HUES6 (cell line): ENCODE measurements at regions not wholly inside any gene's neighbourhood (a gene's known extent, or its start where the extent isn't known, plus 50 kb on each side); places are given as distances from the start of the nearest gene placed in this dataset.

ENCODE experiments used
- H3K27ac ChIP-seq: 2 replicates; pipeline ENCODE4 v1.7.0; 2013; ENCODE audit warnings: low read depth, mild to moderate bottlenecking, low read length, inconsistent platforms
- H3K27me3 ChIP-seq: 2 replicates; pipeline ENCODE4 v1.6.1; 2013; ENCODE audit warnings: low read length; ENCODE audit not compliant: control insufficient read depth, insufficient read depth
- H3K36me3 ChIP-seq: 2 replicates; pipeline ENCODE4 v1.6.1; 2013; ENCODE audit warnings: low read length; ENCODE audit not compliant: control insufficient read depth, insufficient read depth
- H3K4me1 ChIP-seq: 2 replicates; pipeline ENCODE4 v1.6.1; 2013; ENCODE audit warnings: low read length; ENCODE audit not compliant: control insufficient read depth, insufficient read depth
- H3K4me3 ChIP-seq: 2 replicates; pipeline ENCODE4 v1.5.1; 2013; ENCODE audit warnings: low read depth, low read length
- H3K9ac ChIP-seq: one replicate; pipeline ENCODE4 v1.6.1; 2013; ENCODE audit warnings: mild to moderate bottlenecking, low read length
- H3K9me3 ChIP-seq: 2 replicates; pipeline ENCODE4 v1.6.1; 2013; ENCODE audit warnings: low read depth, low read length; ENCODE audit not compliant: control insufficient read depth, insufficient read depth

DNA sequence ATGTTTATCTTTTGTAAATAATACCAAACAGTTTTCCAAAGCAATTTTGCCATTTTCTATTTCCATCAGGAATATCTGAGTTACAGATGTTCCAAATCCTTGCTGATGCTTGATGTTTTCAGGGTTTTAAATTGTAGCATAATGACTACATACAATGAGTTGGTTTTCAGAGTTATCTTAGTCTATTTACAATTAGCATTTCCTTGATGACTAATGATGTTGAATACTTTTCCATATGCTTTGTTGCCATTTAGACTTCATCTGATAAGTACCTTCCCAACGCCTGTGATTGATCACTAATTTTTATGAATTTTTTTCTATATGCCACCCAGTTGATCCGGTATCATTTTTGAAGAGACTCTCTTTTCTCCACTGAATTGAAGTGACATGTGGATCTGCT, 102.3 kb downstream of the SLC25A46 start:
- Histone ChIP-seq H3K27ac (no peak overlapping the region), H3K9me3 (no peaks in the 10 kb centered on the region), H3K36me3 (no peaks in the 10 kb centered on the region), H3K4me1 (no peaks in the 10 kb centered on the region), H3K9ac (no peak overlapping the region), H3K27me3 (no peaks in the 10 kb centered on the region), H3K4me3 (no peak overlapping the region)

GRCh38 chr5:110842948-110843347, 104.1 kb downstream of the SLC25A46 start:
- H3K4me3 ChIP-seq: no peak overlapping the region
- H3K9me3 ChIP-seq: no peaks in the 10 kb centered on the region
- H3K9ac ChIP-seq: no peak overlapping the region
- H3K36me3 ChIP-seq: no peaks in the 10 kb centered on the region
- no peak overlapping the region for H3K27ac ChIP-seq
- H3K4me1 ChIP-seq: no peaks in the 10 kb centered on the region
- H3K27me3 ChIP-seq: no peaks in the 10 kb centered on the region

DNA sequence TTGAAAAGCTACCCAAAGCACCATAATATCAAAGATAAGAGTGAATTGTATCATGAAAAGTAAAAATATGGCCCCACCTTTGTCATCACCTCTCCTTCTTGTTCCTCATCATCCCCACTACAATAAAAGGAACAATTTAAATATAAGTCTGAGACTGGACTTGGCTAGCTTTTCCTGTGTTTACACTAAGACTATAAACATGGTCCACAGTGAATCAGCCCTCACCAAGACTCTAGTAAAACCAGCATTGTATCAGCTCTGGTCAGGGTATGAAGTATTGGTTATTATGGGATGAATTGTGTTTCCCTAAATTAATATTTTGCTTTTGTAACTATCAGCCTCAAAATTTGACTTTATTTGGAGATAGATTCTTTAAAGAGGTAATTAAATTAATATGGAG, 105.4 kb downstream of the SLC25A46 start:
- Histone ChIP-seq H3K27me3 (no peaks in the 10 kb centered on the region), H3K9me3 (peaks cover 7% of the 10 kb centered on the region; the same call in 1 of the 2 replicates), H3K4me3 (no peak overlapping the region), H3K27ac (no peak overlapping the region), H3K36me3 (no peaks in the 10 kb centered on the region), H3K4me1 (no peaks in the 10 kb centered on the region), H3K9ac (no peak overlapping the region)

- H3K4me3 ChIP-seq: no peak overlapping the region
- no peaks in the 10 kb centered on the region for H3K4me1 ChIP-seq
- H3K9me3 ChIP-seq: peaks cover 8% of the 10 kb centered on the region; the same call in 1 of the 2 replicates
- no peak overlapping the region for H3K27ac ChIP-seq
- H3K36me3 ChIP-seq: no peaks in the 10 kb centered on the region
- H3K27me3 ChIP-seq: no peaks in the 10 kb centered on the region
- H3K9ac ChIP-seq: no peak overlapping the region
Observed at GRCh38 chr5:110846398-110847001, 107.7 kb downstream of the SLC25A46 start.

DNA sequence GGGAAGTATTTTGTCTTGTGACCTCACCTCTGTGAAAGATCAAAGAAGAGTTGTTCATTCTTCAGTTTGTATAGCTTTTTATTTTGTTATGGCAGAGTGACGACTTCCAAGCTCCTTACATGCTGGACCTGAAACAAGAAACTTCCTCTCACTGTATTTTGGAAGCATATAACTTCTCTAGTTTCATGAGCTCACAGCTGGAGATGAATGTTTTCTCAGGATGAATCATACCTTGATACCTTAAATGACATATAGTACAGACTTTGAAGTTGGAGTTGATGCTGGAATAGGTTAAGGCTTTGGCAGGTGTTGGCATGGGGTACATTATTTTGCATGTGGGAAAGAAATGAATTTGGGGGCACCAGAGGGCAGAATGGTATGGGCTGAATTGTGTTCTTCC, 112.5 kb downstream of the SLC25A46 start:
- Histone ChIP-seq H3K4me1 (no peaks in the 10 kb centered on the region), H3K36me3 (no peaks in the 10 kb centered on the region), H3K27me3 (no peaks in the 10 kb centered on the region), H3K9ac (no peak overlapping the region), H3K27ac (no peak overlapping the region), H3K4me3 (no peak overlapping the region), H3K9me3 (peaks cover 8% of the 10 kb centered on the region; the same call in 1 of the 2 replicates)

GRCh38 chr5:110852053-110852452, 113.2 kb downstream of the SLC25A46 start:
- Histone ChIP-seq H3K9ac (no peak overlapping the region), H3K9me3 (peaks cover 8% of the 10 kb centered on the region; the same call in 1 of the 2 replicates), H3K27me3 (no peaks in the 10 kb centered on the region), H3K4me3 (no peak overlapping the region), H3K4me1 (no peaks in the 10 kb centered on the region), H3K36me3 (no peaks in the 10 kb centered on the region), H3K27ac (no peak overlapping the region)

GRCh38 chr5:110852541-110852940, 113.7 kb downstream of the SLC25A46 start:
- H3K4me3 ChIP-seq: no peak overlapping the region
- no peak overlapping the region for H3K9ac ChIP-seq
- no peaks in the 10 kb centered on the region for H3K27me3 ChIP-seq
- H3K36me3 ChIP-seq: no peaks in the 10 kb centered on the region
- no peak overlapping the region for H3K27ac ChIP-seq
- H3K4me1 ChIP-seq: no peaks in the 10 kb centered on the region
- H3K9me3 ChIP-seq: peaks cover 8% of the 10 kb centered on the region; the same call in 1 of the 2 replicates

GRCh38 chr5:110853267-110853666, 114.5 kb downstream of the SLC25A46 start:
- peaks cover 8% of the 10 kb centered on the region; the same call in 1 of the 2 replicates for H3K9me3 ChIP-seq
- no peaks in the 10 kb centered on the region for H3K27me3 ChIP-seq
- H3K4me1 ChIP-seq: no peaks in the 10 kb centered on the region
- H3K36me3 ChIP-seq: no peaks in the 10 kb centered on the region
- H3K27ac ChIP-seq: no peak overlapping the region
- H3K4me3 ChIP-seq: no peak overlapping the region
- H3K9ac ChIP-seq: no peak overlapping the region

DNA sequence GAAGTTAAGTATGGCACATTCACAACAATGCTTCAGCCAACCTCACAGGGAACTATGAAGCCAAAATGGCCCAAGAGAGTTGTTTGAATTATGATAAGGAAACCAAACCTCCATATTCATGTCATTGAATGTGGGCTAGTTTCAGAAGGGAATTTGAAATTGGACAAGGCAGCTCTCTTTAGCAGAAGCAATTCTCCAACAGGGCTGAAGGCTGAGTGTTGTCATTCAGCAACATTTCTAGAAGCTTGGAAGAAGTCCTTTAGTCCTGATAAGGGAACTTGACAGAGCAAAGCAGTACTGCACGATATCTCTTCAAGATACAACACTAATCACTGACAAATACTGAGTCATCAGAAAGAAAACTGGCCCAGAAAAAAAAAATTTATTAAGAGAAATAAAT, 115.4 kb downstream of the SLC25A46 start:
- Histone ChIP-seq H3K4me1 (no peaks in the 10 kb centered on the region), H3K27me3 (no peaks in the 10 kb centered on the region), H3K36me3 (no peaks in the 10 kb centered on the region), H3K9me3 (0 out of 2 replicates have a peak, but pooled peaks cover 1% of the 10 kb centered on the region), H3K4me3 (no peak overlapping the region), H3K9ac (no peak overlapping the region), H3K27ac (no peak overlapping the region)

GRCh38 chr5:110855961-110856360, 117.2 kb downstream of the SLC25A46 start:
- H3K9me3 ChIP-seq: no peaks in the 10 kb centered on the region
- no peaks in the 10 kb centered on the region for H3K36me3 ChIP-seq
- H3K9ac ChIP-seq: no peak overlapping the region
- no peak overlapping the region for H3K4me3 ChIP-seq
- no peaks in the 10 kb centered on the region for H3K4me1 ChIP-seq
- no peak overlapping the region for H3K27ac ChIP-seq
- H3K27me3 ChIP-seq: no peaks in the 10 kb centered on the region

DNA sequence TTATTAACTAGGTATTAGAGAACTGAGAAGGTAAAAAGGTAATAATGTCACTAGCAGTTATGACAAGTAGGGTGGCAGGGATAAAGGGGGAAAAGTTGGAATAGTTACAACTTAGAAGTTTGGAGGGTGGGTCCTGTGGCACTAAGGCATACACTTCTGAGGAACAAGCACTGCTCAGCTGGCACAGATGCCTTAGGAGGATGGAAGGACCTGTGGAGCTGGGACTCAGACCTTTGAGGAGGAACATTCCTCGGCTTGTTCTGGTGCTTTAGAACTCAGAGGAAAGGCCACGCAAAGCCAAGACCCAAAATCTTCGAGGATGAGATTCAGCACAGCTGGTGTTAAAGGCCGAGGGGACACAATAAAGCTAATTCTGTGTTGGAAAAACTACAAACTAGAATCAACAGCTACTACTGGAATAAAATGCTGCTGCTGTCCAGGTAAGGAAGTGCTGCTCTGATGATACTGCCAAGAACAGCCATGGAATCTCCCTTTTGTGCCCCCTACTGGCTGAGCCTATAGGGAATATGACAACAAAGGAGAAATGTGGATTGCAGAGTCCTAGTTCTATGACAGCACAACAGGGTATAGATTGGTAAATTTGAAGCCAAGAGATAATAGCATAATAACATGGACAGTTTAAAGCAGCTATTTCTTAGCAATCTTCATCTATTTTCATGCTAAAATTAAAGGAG, 126.7 kb downstream of the SLC25A46 start:
- Histone ChIP-seq H3K4me3 (no peak overlapping the region), H3K4me1 (no peaks in the 10 kb centered on the region), H3K27me3 (no peaks in the 10 kb centered on the region), H3K36me3 (no peaks in the 10 kb centered on the region), H3K9ac (no peak overlapping the region), H3K9me3 (no peaks in the 10 kb centered on the region), H3K27ac (no peak overlapping the region)
